GM18520 (cell line): ENCODE measurements at regions not wholly inside any gene's neighbourhood (a gene's known extent, or its start where the extent isn't known, plus 50 kb on each side); places are given as distances from the start of the nearest gene placed in this dataset.

Experiments used
- ATAC-seq: cut with Tn5 transposase; IDR thresholded peaks from one replicate; pipeline ENCODE4 v1.9.1; 2021; ENCODE audit not compliant: unreplicated experiment

- no peak for ATAC-seq
Observed at GRCh38 chr17:33756021-33756420, 462.9 kb upstream of the ASIC2 start.

DNA sequence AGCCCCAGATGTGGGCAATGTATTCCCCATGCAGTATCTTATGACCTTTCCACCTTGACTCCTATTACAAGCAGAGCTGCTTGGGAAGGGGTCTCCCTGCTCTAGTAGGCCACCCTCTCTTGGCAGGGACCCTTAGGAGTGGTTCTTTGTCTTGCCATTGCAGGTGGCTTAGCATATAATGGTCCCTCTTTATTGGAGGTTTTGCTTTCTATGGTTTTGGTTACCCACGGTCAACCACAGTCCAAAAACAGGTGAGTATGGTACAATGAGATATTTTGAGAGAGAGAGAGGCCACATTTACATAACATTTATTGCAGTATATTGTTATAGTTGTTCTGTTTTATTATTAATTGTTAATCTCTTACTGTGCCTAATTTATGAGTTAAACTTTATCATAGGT lies 472.8 kb upstream of the ASIC2 start:
- ATAC-seq = no peak

DNA sequence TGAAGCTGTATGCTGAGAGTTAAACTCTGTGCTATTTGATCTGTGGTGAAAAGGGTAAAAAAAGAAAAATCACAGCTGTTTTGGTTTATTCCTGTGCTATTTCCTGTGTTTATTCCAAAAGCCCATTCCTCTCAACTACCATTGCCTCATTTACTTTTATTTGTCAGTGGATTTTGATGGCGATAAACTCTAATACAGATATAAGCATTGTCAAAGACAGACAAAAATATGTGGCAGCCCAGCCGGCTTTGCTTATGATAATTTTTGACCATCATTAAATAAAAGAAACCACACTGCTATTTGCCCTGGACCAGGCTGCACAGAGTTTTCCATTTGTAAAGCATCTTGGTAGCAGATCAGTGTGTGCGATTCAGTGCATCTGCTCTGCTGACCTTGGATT lies 473.6 kb upstream of the ASIC2 start:
- ATAC-seq = no peak

DNA sequence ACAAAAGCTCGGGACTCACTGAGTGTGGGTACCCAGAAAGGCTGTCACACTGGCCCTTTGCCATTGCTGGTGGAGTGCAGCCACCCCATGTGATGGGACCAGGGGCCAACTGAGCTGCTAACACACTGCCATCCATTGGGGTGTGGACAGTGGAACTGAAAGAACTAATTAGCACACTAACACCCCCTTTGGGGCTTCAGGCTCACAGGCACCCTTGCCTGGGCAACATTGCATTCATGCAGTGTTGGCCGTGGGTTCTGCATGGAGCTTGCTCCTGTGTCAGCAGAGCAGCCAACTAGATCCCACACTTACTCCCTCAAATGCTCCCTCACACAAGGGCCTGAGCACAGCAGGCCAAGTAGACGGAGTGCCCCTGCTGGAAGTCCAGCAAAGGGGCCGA lies 476.0 kb upstream of the ASIC2 start:
- no peak for ATAC-seq

DNA sequence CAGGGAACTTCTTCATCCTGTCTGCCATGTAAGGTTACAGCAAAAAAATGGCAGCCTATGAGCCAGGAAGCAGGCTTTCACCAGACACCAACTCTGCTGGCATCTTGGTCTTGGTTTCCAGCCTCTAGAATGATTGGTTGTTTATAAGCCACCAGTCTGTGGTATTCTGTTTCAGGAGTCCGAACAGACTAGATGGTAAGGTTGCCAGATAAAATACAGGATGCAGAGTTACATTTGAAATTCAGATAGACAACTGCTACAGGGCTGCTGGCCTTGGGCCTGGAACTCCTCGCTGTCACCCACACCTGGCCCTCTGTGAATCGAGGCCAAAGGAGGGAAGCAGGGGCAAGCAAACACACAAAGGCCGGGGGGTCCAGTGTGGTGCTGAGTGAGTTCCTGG lies 478.8 kb upstream of the CCL2 start:
- ATAC-seq = no peak

GRCh38 chr17:33776903-33777302 lies 478.2 kb upstream of the CCL2 start:
- ATAC-seq = no peak

- ATAC-seq = no peak
Observed at GRCh38 chr17:33777674-33778073, 477.4 kb upstream of the CCL2 start.

GRCh38 chr17:33778505-33779233 lies 476.4 kb upstream of the CCL2 start:
- no peak for ATAC-seq

GRCh38 chr17:33779234-33779591 lies 475.9 kb upstream of the CCL2 start:
- ATAC-seq = no peak

DNA sequence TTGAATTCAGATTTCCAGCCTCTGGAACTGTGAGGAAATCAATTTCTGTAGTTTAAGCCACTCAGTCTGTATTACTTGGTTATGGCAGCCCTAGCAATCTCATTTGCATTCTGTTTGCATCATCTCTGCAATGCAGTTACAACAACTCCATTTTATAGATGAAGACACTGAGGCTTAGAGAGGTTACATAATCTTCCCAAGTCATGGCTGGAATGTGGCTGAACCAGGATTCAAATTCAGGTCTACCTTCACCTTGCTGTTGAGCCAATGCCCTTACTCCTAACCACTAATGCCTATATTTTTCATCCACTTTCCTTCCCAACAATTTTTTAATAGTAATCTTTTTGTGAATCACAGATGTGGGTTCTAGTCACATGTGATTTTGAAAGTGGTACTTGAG lies 469.8 kb upstream of the CCL2 start:
- ATAC-seq = no peak

GRCh38 chr17:33786478-33786877 lies 468.6 kb upstream of the CCL2 start:
- ATAC-seq = no peak

GRCh38 chr17:33789658-33790057 lies 465.4 kb upstream of the CCL2 start:
- no peak for ATAC-seq

DNA sequence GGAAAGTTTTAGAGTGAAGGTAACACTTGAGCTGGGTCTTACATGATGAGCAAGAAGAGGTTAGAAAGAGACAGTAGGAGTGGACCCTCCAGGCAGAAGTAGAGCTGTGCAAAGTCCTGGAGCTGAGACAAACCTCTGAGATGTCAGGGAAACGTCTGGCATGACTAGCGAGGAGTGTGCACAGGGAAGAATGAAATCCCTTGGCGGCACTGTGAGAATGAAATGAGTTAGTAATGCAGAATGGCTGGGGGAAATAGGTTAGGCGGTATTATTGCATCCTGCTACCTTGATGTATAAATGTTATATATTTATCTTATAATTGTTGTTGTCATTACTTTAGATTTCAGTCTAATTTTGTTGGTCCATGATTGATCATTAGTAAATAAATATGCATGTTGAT lies 457.9 kb upstream of the CCL2 start:
- no peak for ATAC-seq

DNA sequence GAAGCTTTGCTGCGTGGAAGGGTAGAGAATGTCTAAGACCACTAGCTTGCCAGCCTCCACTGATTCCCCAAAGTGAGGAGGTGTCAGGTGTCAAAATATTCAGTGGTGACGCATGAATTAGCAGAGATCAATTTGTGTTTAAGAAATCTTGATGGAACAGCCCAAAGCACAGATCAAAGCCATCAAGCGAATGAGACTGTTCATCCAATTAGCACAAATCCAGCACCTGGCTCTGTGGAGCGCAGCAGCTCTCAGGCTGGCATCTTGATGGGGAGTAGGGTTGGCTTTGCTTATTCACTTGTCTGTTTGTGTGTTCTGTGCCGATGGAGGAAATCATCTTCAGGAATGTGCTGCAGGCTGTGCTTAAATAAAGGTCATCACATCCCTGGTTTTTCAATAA lies 456.8 kb upstream of the CCL2 start:
- no peak for ATAC-seq

DNA sequence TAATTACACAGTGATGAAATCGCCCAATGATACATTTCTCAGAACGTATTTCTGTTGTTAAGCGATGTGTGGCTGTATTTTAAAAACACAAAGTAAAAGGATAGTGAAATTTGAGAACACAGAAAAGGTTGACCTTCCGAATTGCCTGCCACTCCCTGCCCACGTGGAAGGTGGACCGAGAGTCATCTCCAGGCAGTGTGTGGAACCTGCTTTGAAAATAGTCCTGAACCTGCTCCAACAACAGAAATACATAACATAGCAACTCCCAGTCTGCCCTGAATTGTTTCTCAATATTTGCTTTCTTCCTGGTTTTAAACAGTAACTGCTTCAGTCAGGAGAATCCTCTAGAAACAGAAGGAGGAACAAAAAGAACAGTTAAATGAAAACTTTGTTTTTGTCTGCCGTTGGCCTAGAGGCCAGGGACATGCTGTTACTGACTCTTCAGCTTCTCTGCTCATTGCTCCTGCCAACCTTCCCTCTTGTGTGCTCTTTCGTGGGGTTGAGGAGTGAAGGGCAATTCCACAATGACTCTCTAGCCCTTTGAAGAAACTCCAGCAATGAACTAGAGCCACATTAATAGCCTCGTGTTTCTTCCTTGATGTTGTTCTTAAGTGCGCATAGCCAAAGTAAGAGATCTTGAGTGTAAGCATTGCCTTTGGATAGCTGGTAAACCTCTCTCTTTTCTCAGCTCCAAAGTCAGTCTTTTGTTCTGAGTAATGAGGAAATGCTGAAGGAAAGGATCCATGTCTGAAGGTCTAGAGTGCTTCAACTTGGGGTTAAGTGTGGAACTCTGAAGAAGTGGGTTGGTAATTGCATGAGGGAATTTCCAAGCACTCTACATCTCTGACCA lies 452.5 kb upstream of the CCL2 start:
- no peak for ATAC-seq

DNA sequence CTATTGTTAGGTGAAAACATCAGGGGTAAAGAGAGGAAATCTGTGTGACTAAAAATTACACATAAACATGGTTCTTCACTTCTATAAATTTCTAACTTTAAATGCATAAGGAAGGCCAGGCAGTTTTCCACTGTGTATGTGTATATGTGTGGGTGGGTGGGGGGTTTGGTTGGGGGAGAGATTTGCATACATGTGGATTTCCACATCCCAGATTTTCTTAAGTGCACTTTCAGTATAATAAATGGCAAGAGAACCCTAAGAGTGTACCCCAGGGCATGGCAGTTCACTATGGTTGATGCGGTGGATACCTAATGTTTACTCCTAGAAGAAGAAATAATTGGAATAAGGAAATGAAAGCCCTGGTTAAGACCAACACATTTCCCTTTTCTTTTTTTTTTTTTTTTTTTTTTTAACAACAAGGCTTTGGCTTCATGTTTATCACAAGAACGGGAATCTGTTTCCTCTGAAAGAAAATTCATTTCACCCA lies 451.8 kb upstream of the CCL2 start:
- no peak for ATAC-seq

- ATAC-seq = no peak
Observed at GRCh38 chr17:33803686-33804085, 451.4 kb upstream of the CCL2 start.

GRCh38 chr17:33804401-33804800 lies 450.7 kb upstream of the CCL2 start:
- no peak for ATAC-seq

DNA sequence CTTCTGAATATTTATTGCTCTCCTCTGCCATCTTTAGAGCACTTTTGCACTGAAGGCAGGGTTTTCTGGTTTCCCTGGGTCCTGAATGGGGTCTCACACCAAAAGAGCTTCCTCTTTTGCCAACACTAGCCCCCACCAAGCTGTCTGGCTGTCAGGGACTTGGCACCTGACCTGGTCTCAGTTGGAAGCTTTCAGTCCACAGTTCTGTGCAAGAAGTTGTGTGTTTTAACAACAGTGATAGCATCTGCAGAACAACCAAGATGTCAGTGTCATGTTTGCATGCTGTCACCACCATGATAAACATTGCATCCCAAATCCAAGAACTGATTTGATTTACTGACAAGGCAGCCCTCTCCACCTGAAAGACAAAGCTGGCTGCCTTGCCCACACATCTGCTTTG lies 448.5 kb upstream of the CCL2 start:
- no peak for ATAC-seq

DNA sequence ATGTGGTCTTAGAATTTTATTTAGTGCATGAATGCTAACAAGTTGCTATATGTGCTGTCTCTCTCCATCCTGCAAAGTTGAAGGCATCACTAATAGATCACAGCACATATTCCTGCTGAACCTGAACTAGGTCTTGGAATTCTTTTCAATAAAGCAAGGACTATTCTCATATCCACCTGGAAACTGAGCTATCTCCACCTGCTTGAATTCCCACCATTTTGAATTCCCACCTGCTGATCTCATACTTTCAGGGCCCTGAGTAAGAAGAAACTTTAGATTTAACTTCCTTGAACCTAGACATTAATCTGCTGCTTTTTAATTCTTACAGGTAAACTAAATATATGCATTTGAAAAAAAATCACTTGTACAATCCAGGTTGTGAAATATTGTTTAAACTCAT lies 445.3 kb upstream of the CCL2 start:
- no peak for ATAC-seq

- ATAC-seq = no peak
Observed at GRCh38 chr17:33811004-33811760, 443.9 kb upstream of the CCL2 start.
